ENCODE measurements at regions not wholly inside any gene's neighbourhood (a gene's known extent, or its start where the extent isn't known, plus 50 kb on each side); places are given as distances from the start of the nearest gene placed in this dataset.

- TF ChIP-seq, protein P1, sequence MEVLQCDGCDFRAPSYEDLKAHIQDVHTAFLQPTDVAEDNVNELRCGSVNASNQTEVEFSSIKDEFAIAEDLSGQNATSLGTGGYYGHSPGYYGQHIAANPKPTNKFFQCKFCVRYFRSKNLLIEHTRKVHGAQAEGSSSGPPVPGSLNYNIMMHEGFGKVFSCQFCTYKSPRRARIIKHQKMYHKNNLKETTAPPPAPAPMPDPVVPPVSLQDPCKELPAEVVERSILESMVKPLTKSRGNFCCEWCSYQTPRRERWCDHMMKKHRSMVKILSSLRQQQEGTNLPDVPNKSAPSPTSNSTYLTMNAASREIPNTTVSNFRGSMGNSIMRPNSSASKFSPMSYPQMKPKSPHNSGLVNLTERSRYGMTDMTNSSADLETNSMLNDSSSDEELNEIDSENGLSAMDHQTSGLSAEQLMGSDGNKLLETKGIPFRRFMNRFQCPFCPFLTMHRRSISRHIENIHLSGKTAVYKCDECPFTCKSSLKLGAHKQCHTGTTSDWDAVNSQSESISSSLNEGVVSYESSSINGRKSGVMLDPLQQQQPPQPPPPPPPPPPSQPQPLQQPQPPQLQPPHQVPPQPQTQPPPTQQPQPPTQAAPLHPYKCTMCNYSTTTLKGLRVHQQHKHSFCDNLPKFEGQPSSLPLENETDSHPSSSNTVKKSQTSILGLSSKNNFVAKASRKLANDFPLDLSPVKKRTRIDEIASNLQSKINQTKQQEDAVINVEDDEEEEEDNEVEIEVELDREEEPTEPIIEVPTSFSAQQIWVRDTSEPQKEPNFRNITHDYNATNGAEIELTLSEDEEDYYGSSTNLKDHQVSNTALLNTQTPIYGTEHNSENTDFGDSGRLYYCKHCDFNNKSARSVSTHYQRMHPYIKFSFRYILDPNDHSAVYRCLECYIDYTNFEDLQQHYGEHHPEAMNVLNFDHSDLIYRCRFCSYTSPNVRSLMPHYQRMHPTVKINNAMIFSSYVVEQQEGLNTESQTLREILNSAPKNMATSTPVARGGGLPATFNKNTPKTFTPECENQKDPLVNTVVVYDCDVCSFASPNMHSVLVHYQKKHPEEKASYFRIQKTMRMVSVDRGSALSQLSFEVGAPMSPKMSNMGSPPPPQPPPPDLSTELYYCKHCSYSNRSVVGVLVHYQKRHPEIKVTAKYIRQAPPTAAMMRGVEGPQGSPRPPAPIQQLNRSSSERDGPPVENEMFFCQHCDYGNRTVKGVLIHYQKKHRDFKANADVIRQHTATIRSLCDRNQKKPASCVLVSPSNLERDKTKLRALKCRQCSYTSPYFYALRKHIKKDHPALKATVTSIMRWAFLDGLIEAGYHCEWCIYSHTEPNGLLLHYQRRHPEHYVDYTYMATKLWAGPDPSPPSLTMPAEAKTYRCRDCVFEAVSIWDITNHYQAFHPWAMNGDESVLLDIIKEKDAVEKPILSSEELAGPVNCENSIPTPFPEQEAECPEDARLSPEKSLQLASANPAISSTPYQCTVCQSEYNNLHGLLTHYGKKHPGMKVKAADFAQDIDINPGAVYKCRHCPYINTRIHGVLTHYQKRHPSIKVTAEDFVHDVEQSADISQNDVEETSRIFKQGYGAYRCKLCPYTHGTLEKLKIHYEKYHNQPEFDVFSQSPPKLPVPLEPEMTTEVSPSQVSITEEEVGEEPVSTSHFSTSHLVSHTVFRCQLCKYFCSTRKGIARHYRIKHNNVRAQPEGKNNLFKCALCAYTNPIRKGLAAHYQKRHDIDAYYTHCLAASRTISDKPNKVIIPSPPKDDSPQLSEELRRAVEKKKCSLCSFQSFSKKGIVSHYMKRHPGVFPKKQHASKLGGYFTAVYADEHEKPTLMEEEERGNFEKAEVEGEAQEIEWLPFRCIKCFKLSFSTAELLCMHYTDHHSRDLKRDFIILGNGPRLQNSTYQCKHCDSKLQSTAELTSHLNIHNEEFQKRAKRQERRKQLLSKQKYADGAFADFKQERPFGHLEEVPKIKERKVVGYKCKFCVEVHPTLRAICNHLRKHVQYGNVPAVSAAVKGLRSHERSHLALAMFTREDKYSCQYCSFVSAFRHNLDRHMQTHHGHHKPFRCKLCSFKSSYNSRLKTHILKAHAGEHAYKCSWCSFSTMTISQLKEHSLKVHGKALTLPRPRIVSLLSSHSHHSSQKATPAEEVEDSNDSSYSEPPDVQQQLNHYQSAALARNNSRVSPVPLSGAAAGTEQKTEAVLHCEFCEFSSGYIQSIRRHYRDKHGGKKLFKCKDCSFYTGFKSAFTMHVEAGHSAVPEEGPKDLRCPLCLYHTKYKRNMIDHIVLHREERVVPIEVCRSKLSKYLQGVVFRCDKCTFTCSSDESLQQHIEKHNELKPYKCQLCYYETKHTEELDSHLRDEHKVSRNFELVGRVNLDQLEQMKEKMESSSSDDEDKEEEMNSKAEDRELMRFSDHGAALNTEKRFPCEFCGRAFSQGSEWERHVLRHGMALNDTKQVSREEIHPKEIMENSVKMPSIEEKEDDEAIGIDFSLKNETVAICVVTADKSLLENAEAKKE (CRISPR knock-in tag; IDR thresholded peaks at IDR 0.05): no peak
- no peak for TF ChIP-seq JUNB (IDR thresholded peaks at IDR 0.05; ENCODE audit: unreplicated experiment)
- no peak for TF ChIP-seq EZH2phosphoT487 (IDR thresholded peaks at IDR 0.05; ENCODE audit: unreplicated experiment)
- TF ChIP-seq ZNF331 (CRISPR knock-in tag; IDR thresholded peaks at IDR 0.05; ENCODE audit: low read depth): no peak
- TF ChIP-seq, protein P2, sequence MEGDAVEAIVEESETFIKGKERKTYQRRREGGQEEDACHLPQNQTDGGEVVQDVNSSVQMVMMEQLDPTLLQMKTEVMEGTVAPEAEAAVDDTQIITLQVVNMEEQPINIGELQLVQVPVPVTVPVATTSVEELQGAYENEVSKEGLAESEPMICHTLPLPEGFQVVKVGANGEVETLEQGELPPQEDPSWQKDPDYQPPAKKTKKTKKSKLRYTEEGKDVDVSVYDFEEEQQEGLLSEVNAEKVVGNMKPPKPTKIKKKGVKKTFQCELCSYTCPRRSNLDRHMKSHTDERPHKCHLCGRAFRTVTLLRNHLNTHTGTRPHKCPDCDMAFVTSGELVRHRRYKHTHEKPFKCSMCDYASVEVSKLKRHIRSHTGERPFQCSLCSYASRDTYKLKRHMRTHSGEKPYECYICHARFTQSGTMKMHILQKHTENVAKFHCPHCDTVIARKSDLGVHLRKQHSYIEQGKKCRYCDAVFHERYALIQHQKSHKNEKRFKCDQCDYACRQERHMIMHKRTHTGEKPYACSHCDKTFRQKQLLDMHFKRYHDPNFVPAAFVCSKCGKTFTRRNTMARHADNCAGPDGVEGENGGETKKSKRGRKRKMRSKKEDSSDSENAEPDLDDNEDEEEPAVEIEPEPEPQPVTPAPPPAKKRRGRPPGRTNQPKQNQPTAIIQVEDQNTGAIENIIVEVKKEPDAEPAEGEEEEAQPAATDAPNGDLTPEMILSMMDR (conservative IDR thresholded peaks at IDR 0.05; ENCODE audit: low read depth in 2 of 2): no peak
- no peak for TF ChIP-seq STAT1 (IDR thresholded peaks at IDR 0.05; ENCODE audit: unreplicated experiment)
- TF ChIP-seq ETS1 (IDR thresholded peaks at IDR 0.05): no peak
Observed at GRCh38 chr6:14722704-14723103, 523.2 kb upstream of the JARID2 start (continued).
